GM21528 (cell line): ENCODE measurements at regions not wholly inside any gene's neighbourhood (a gene's known extent, or its start where the extent isn't known, plus 50 kb on each side); places are given as distances from the start of the nearest gene placed in this dataset.
"Not testable (repeated sequence)": the region's sequence is repeated elsewhere in the genome, so short reads cannot be mapped to it uniquely, and the experiment has no call there.

Source experiments
- ATAC-seq: cut with Tn5 transposase; IDR thresholded peaks from one replicate; pipeline ENCODE4 v1.9.1; 2021; ENCODE audit warnings: mild to moderate bottlenecking, moderate library complexity; ENCODE audit not compliant: unreplicated experiment, low FRiP score

DNA sequence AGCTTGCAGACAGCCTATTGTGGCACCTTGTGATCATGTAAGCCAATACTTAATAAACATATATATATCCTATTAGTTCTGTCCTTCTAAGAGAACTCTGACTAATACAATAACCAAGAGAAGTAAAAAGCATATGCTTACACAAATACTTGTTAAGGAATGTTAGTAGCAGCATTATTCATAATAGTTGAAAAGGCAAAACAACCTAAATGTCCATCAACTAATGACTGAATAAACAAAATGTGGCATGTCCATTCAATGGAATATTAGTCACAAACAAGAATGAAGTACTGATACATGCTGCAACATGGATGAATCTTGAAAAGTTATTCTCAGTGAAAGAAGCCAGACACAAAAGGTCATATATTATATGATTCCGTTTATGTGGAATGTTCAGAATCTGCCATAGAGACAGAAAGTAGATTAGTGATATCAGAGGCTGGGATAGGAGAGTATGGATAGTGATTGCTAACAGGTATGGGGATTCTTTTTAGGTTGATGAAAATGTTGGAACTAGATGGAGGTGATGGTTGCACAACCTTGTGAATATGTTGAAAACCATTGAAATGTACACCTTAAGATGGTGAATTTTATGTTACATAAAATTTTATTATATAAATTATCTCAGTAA is 112.5 kb upstream of the UNC5B start:
- no peak for ATAC-seq

DNA sequence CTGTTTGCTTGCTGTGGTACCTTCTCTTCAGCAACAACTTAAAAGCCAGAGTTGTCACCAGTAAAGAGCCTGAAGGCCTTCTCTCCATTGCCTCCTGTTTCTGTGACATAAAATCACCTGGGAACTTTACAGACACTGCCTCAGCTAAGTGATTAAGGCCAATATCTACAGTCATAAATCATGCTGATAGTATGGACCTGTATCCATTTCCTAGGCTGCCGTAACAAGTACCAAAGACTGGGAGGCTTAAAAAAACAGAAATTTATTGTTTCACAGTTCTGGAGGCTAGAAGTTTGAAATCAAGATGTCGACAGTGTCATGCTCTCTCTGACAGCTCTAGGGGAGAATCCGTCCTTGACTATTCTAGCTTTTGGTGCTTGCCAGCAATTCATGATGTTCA is 108.4 kb upstream of the UNC5B start:
- no peak for ATAC-seq

DNA sequence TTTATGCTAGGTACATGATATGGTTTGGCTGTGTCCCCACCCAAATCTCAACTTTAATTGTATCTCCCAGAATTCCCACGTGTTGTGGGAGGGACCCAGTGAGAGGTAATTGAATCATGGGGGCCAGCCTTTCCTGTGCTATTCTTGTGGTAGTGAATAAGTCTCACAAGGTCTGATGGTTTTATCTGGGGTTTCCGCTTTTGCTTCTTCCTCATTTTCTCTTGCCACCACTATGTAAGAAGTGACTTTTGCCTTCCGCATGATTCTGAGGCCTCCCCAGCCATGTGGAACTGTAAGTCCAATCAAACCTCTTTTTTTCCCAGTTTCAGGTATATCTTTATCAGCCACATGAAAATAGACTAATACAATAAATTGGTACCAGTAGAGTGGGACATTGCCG is 106.2 kb upstream of the UNC5B start:
- ATAC-seq, result not testable (repeated sequence)

DNA sequence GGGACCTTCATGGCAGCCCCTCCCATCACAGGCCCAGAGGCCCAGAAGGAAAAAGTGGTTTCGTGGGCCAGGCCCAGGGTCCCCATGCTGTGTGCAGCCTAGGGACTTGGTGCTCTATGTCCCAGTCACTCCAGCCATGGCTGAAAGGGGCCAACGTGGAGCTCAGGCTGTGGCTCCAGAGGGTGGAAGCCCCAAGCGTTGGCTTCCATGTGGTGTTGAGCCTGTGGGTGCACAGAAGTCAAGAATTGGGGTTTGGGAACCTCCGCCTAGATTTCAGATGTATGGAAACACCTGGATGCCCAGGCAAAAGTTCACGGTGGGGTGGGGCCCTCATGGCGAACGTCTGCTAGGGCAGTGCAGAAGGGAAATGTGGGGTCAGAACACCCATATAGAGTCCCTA is 105.3 kb upstream of the UNC5B start:
- not testable (repeated sequence) for ATAC-seq

DNA sequence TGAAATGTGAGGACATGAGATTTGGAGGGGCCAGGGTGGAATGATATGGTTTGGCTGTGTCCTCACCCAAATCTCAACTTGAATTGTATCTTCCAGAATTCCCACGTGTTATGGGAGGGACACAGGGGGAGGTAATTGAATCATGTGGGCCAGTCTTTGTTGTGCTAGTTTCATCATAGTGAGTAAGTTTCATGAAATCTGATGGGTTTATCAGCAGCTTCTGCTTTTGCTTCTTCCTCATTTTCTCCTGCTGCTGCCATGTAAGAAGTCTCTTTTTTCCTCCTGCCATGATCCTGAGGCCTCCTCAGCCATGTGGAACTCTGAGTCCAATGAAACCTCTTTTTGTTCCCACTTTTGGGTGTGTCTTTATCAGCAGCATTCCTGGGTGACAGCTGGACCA is 104.3 kb upstream of the UNC5B start:
- not testable (repeated sequence) for ATAC-seq

DNA sequence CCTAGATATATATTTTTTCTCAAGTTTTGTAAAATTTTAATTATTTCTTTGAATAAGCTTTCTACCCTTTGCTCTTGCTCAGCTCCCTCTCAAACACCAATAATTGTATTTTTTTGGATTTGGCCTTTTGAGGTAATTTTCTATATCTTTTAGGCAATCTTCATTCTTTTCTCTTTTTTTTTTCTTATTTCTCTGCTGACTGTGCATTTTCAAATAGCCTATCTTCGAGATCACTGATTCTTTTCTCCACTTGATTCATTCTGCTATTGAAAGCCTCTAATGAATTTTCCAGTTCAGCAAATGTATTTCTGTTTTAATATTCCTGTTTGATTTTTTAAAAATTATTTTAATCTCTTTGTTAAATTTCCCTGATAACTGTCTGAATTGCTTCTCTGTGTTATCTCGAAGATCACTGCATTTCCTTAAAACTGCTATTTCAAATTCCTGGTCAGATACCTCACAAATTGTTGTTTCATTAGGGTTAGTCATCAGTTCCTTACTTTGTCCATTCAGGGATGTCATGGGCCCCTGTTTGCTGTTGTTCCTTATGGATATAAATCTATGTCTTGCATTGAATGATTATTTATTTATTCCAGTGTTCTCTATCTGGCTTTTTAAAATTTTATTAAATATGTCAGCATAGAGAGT is 100.1 kb upstream of the UNC5B start:
- ATAC-seq, result no peak

DNA sequence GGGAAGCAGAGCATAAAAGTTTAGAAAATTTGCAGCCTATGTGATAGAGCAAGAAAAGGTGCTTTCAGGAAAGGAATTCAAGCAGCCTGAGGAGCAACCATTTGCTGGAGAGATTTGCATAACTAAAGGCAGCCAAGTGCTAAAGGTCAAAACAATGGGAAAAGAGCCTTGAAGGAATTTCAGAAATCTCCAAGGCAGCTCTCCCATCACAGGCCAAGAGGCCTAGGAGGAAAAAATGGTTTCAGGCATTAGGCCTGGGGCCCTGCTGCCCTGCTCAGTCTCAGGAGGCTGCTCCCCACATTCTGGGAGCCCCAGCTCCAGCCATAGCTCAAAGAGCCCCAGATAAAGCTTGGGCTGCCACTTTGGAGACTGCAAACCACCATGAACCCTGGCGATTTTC is 95.9 kb upstream of the UNC5B start:
- no peak for ATAC-seq

DNA sequence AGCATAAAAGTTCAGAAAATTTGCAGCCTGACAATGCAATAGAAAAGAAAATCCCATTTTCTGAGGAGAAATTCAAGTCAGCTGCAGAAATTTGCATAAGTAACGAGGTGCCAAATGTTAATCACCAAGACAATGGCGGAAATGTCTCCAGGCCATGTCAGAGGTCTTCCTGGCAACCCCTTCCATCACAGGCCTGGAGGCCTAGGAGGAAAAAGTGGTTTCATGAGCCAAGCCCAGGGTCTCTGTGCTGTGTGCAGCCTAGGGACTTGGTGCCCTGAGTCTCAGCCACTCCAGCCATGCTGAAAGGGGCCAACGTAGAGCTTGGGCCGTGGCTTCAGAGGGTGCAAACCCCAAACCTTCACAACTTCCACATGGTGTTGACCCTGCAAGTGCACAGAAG is 94.8 kb upstream of the UNC5B start:
- not testable (repeated sequence) for ATAC-seq

DNA sequence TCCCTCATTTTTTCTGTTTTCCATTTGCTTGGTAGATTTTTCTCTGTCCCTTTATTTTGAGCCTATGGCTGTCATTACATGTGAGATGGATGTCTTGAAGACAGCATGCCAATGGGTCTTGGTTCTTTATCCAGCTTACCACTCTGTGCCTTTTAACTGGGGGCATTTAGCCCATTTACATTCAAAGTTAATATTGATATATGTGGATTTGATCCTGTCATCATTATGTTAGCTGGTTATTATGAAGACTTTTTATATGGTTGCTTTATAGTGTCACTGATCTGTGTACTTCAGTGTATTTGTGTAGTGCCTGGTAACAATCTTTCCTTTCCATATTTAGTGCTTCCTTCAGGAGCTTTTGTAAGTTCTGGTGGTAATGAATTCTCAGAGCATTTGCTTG is 89.3 kb upstream of the UNC5B start:
- ATAC-seq, result no peak

DNA sequence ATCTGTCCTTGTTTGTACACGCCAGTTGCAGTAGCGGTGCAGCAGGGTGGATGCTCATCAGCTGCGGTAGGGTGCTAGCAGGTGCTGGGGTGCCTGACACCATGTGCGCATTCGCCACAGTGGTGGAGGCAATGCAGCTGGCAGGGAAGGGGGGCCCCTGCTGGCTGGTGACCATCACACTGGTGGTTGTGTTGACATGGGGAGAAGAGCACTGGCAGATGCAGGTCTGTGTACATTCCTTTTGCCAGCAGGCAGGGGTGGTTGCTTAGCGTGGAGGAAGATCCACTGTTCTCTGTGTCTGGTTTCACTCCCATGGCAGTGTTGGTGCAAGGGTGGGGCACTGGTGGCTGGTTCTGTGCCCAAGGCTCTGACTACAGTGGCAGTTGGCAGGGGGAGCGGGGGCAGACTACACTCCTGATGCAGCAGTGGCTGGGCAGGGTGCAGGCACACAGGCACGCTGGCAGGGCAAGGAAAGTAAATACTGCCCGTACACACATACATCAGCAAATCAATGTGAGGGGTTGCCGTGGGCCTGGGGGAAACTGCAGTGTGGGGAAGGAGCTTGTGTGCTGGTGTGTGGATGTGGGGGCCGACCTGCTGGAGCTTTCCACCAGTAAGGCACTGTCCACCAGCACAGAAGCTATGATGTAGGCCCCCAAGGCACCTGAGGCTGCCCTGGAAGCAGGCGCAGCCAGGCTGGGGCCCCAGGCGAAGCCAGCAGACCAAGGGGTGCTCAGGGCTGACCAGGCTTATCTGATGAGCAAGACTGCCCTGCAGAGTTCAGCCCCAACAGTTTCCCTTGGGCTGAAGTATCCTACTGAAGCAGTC is 87.2 kb upstream of the UNC5B start:
- ATAC-seq, result no peak

DNA sequence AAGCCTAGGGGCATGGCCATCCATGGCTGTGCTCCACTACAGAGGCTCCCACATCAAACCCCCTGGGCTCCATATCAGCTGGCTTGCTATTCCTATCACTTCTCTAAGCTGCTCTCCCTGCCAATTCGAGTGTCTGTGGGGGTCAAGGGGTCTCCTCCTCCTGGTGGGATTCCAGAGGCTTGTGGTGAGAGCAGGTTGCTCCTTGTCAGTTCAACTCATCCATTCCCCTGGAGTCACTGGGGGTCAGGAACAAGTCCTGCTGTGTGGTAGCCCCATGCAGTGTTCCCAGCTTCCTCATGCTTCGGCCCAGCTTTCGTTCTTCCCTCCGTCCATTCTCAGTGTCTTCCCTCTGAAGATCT is 86.6 kb upstream of the UNC5B start:
- ATAC-seq, result no peak

DNA sequence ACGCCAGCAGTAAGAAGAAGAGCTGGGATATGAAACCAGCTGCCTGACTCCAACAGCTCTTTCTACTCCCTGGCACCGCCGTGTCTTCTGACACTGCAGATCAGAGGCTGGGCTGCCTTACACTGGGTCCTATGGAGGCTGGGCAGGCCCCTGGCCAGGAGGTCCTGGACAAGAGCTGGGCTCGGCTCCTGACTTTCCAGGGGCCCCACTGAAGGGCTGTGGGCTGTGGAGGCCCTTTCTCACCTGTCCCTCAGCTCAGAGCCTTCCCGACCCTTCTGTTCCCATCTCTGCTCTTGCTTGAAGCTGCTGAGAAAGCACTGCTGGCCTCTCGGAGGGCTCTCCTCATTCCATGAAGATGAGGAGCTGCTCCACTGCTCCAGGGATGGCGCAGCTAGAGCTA is 85.9 kb upstream of the UNC5B start:
- ATAC-seq, result no peak

DNA sequence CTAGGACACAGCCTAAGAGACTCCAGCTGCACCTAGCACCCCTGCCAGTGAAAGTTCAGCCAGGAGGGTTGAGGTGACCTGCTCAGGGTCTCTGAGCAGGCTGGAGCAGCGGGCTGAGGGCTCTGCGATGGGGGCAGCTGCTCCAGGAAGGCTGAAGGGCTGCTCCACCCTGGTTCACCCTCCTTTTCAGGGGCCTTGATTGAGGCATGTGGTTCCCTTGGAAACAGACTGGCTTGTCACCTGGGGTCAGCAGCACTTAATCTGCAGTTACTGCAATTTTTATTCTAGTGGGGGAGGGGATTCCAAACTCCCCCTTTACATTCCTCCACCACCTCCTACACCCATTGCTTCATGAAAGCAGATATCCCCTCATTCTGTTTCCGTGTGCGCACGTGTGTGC is 85.3 kb upstream of the UNC5B start:
- ATAC-seq, result no peak

DNA sequence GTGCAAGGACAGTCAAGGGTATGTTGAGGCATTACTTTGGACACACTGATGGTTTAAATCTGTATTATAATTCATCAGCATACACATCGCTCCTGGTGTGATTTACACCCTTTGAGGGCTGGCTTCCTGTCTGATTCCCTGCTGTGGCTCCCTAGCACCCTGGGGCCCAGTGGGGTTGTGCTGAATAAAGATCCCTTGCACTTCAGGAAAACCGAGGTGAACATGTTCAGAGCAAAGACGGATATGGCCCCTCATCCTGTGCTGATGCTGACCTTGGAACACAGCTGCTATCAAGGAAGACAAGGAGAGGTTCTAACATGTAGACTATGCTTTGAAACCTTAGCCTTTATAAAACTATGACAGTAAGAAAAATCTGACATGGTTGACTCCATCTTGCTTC is 84.6 kb upstream of the UNC5B start:
- no peak for ATAC-seq

DNA sequence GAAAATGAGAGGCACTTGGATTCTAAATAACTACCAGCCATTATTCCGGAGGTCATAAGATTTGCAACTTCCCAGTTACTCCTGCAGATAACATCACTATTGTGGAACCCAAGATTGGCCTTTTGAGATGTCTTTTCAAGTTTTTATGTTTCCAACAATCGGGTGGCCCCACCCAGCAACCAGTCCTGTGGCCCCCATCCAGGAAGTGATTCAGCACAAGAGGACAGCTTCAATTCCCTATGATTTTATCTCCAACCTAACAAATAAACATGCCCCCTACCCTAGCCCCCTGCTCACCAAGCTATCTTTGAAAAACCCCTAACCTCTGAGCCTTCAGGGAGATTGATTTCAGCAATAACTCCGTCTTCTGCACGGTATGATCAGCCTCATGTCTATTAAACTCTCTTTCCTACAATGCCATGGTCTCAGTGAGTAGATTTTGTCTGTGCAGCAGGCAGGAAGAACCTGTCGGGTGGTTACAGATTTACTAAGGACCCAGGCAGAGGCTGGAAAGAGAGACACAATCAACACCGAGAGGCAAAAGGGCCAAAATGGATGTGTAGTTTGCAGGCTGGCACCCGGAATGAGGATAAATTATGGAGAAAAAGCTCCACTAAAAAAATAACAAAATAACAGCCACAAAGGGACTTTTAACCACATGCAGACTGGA is 83.9 kb upstream of the UNC5B start:
- ATAC-seq, result no peak

DNA sequence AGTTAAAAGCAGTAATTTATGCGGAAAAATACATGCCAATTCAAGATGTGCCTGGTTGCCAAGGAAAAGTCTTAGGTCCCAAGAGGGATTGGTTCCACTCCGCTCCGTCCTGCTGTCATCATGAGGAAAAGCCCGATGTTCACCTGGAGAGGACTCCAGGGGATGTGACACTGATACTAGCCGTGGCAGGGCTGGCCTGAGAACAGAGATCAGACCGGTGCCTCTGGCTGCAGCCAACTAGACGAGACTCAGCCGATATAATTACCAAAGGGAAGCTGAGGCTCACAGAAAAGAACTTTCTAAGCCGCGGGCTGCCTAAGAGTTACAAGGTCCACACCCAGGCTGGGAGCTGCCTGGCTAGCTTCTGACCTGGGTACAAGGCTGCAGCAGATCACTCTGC is 81.3 kb upstream of the UNC5B start:
- ATAC-seq, result no peak

DNA sequence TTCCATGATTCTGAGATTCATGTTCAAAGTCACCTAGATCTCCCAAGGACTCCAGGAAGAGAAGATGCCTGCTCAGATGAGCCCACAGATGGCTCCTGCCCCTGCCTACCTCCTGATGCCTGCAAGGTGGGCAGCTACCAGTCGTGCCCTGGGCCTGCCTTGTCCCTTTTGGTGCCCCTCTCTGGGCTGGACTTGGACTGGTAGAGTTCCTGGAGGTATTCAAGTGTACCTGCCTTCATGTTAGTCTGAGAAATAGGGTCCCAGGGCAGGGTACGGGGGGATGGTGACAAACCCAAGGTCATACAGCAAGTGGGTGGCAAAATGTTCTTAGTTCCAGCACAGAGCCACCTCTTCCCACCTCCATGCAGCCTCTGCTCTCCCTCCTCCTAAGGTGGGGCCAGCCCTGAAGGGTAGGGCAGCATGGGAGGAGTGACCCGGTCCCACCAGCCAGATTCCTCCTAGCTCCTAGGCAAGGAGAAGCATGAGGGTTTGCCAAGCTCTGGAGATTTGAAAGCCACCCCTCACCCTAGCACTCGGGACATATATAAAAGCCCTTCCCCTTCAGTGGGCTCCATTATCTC is 80.8 kb upstream of the UNC5B start:
- no peak for ATAC-seq

DNA sequence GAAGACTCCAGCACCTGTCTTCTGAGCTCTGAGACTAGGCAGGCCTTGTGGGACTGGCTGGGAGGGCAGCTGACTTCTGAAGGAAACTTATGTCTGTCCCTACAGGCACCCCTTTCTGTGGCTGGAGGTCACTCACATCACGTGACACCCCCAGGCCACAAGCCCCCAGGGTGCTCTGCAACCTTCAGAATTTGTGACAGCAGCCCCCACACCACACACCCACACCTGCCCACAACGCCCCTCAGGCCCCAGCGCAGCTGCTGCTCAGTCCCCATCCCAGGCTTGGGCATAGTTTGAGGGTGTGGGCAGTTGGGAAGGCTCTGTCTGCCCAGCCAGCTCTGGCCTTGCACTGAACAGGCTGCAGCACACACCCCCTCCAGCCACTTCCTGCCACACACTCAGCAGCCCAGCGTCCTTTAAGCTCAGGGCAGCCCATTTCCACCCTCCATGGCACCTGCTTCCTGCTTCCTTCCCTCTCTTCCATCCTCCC is 80.0 kb upstream of the UNC5B start:
- ATAC-seq, result no peak

DNA sequence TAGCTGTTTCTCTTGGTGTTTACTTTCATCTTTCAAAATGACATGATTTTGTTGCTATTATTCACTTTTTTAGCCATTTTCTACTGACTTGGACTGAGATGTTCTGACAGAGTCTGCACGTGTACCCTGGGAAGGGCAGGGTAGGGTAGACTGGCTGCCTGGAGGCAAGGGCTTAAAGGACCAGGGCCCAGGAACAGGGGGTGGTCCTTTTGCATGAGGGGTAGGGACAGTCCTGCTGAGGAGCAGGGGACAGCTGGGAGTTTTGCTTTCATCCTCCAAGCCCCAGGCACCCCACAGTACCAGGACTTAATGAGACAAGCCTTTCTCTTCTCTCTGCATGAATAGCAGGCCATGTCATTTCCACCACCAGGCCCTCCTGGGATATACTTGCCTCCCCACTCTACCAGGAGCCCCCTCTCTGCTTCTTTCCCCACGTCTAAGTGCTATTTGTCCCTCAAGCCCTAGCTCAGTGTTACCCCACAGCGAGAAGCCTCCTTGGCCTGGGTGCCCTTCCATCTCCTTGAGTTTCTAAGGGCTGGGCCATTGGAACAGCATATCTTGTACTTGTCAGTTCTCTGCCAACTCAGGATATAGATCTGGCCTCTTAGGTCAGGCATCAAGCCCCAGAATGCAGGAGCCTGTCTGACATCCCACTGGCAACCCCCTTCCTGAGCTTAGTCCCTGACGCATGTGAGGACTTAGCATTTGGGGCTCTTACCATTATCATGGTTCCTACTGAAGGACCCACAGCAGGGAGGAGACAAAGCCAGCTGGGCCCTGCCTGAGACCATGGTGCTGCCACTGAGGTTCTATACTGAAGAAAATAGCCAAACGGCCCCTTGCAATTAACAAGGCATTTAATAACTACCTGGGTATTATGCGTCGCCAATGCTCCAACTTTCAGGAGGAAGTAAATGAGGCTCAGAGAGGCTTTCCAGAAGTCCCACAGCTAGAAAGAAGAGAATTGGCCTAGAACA is 78.4 kb upstream of the UNC5B start:
- ATAC-seq, result no peak
